GM10266 (cell line): ENCODE measurements at regions not wholly inside any gene's neighbourhood (a gene's known extent, or its start where the extent isn't known, plus 50 kb on each side); places are given as distances from the start of the nearest gene placed in this dataset.

Experiments used
- DNase-seq: peaks from one replicate; pipeline ENCODE4 v3.0.0; 2012; ENCODE audit errors: extremely low spot score
- CTCF ChIP-seq: IDR thresholded peaks from 2 replicates; pipeline ENCODE4 v1.5.1; 2012; ENCODE audit warnings: mild to moderate bottlenecking, low read depth; ENCODE audit not compliant: control insufficient read depth, insufficient read depth; ENCODE audit errors: missing control alignments

GRCh38 chr13:73687929-73688328 lies 446.3 kb downstream of the KLF12 start:
- no peak for DNase-seq
- no peak for TF ChIP-seq CTCF

- no peak for DNase-seq
- TF ChIP-seq CTCF, result no peak
These were observed 447.1 kb downstream of the KLF12 start for GRCh38 chr13:73687087-73687486.

- TF ChIP-seq CTCF, result no peak
- DNase-seq, result no peak
These were observed 449.5 kb downstream of the KLF12 start for GRCh38 chr13:73684750-73685149.

- no peak for TF ChIP-seq CTCF
- DNase-seq, result no peak
These were observed 449.9 kb downstream of the KLF12 start for GRCh38 chr13:73684286-73684685.

- TF ChIP-seq CTCF, result no peak
- no peak for DNase-seq
These were observed 450.5 kb downstream of the KLF12 start for GRCh38 chr13:73683746-73684145.

- DNase-seq, result no peak
- TF ChIP-seq CTCF, result no peak
These were observed 452.4 kb downstream of the KLF12 start for GRCh38 chr13:73681779-73682178.

GRCh38 chr13:73681015-73681414 lies 453.2 kb downstream of the KLF12 start:
- TF ChIP-seq CTCF, result no peak
- no peak for DNase-seq
